ENCODE measurements at regions not wholly inside any gene's neighbourhood (a gene's known extent, or its start where the extent isn't known, plus 50 kb on each side); places are given as distances from the start of the nearest gene placed in this dataset.

GRCh38 chr3:162287600-162287999 is 791.0 kb downstream of the OTOL1 start:
- DNase-seq (ENCODE audit: low read depth), result no peak
- TF ChIP-seq CTCF (IDR thresholded peaks at IDR 0.05; ENCODE audit: insufficient read depth, low read depth, low read length, missing control alignments), result no peak
- no peak overlapping the region for H3K4me3 ChIP-seq (ENCODE audit: low read length)

- H3K4me3 ChIP-seq (ENCODE audit: low read length), result no peak overlapping the region
- no peak for DNase-seq (ENCODE audit: low read depth)
- TF ChIP-seq CTCF (IDR thresholded peaks at IDR 0.05; ENCODE audit: insufficient read depth, low read depth, low read length, missing control alignments), result no peak
These were observed 795.8 kb downstream of the OTOL1 start for GRCh38 chr3:162292409-162292808.

- peak; percentile 90 for DNase-seq (ENCODE audit: low read depth)
- H3K4me3 ChIP-seq (ENCODE audit: low read length), result no peak overlapping the region
- TF ChIP-seq CTCF (IDR thresholded peaks at IDR 0.05; ENCODE audit: insufficient read depth, low read depth, low read length, missing control alignments), result no peak
These were observed 798.8 kb downstream of the OTOL1 start for GRCh38 chr3:162295323-162295983.

GRCh38 chr3:162302983-162303624 is 806.5 kb downstream of the OTOL1 start:
- no peak overlapping the region for H3K4me3 ChIP-seq (ENCODE audit: low read length)
- no peak for TF ChIP-seq CTCF (IDR thresholded peaks at IDR 0.05; ENCODE audit: insufficient read depth, low read depth, low read length, missing control alignments)
- peak; percentile 8 for DNase-seq (ENCODE audit: low read depth)

GRCh38 chr3:162317046-162317445 is 820.4 kb downstream of the OTOL1 start:
- TF ChIP-seq CTCF (IDR thresholded peaks at IDR 0.05; ENCODE audit: insufficient read depth, low read depth, low read length, missing control alignments), result no peak
- H3K4me3 ChIP-seq (ENCODE audit: low read length), result no peak overlapping the region
- DNase-seq (ENCODE audit: low read depth), result no peak

GRCh38 chr3:162328649-162329048 is 832.0 kb downstream of the OTOL1 start:
- H3K4me3 ChIP-seq (ENCODE audit: low read length), result no peak overlapping the region
- DNase-seq (ENCODE audit: low read depth), result no peak
- no peak for TF ChIP-seq CTCF (IDR thresholded peaks at IDR 0.05; ENCODE audit: insufficient read depth, low read depth, low read length, missing control alignments)

GRCh38 chr3:162329514-162329913 is 832.9 kb downstream of the OTOL1 start:
- no peak for DNase-seq (ENCODE audit: low read depth)
- TF ChIP-seq CTCF (IDR thresholded peaks at IDR 0.05; ENCODE audit: insufficient read depth, low read depth, low read length, missing control alignments), result no peak
- H3K4me3 ChIP-seq (ENCODE audit: low read length), result no peak overlapping the region

Measured in epithelial cell of esophagus (primary cell).